Mesenchymal stem cell (in vitro differentiated cells and primary cell): ENCODE measurements at regions not wholly inside any gene's neighbourhood (a gene's known extent, or its start where the extent isn't known, plus 50 kb on each side); places are given as distances from the start of the nearest gene placed in this dataset.
A peak's percentile ranks its signal among the peaks of the same experiment; 100 is the strongest.

Experiments
- DNase-seq: peaks from one replicate; pipeline ENCODE4 v3.0.0-alpha.2; 2013
- H2AFZ ChIP-seq: one replicate; pipeline ENCODE4 v1.6.1; 2013; ENCODE audit warnings: low read depth, mild to moderate bottlenecking, control low read depth, inconsistent platforms, low read length, moderate library complexity
- H2AK5ac ChIP-seq: 2 replicates; pipeline ENCODE4 v1.6.1; 2013; ENCODE audit warnings: low read length, moderate library complexity, mild to moderate bottlenecking, inconsistent platforms; ENCODE audit not compliant: severe bottlenecking
- H2BK120ac ChIP-seq: one replicate; pipeline ENCODE4 v1.6.1; 2013; ENCODE audit warnings: low read depth, mild to moderate bottlenecking, inconsistent platforms, low read length, moderate library complexity
- H2BK12ac ChIP-seq, 2 experiments: one replicate each; pipeline ENCODE4 v1.6.1; 2013; ENCODE audit warnings: inconsistent platforms in 2 of 2, low read length in 2 of 2, mild to moderate bottlenecking in 2 of 2, moderate library complexity in 2 of 2, control low read depth in 1 of 2
- H2BK15ac ChIP-seq: one replicate; pipeline ENCODE4 v1.6.1; 2013; ENCODE audit warnings: mild to moderate bottlenecking, low read depth, inconsistent platforms; ENCODE audit not compliant: poor library complexity, severe bottlenecking
- H2BK5ac ChIP-seq: 2 replicates; pipeline ENCODE4 v1.6.1; 2013; ENCODE audit warnings: low read depth, mild to moderate bottlenecking, low read length, control low read depth, inconsistent platforms; ENCODE audit not compliant: poor library complexity, severe bottlenecking
- H3K14ac ChIP-seq, 2 experiments: one replicate each; pipeline ENCODE4 v1.6.1; 2013; ENCODE audit warnings: inconsistent platforms in 2 of 2, low read length in 2 of 2, control low read depth in 1 of 2, mild to moderate bottlenecking in 1 of 2, moderate library complexity in 1 of 2
- H3K18ac ChIP-seq, 2 experiments: one replicate each; pipeline ENCODE4 v1.6.1; 2013; ENCODE audit warnings: inconsistent platforms in 2 of 2, low read length in 2 of 2, control low read depth in 1 of 2, low read depth in 1 of 2, mild to moderate bottlenecking in 1 of 2
- H3K23ac ChIP-seq, 2 experiments: one replicate each; pipeline ENCODE4 v1.6.1; 2013; ENCODE audit warnings: inconsistent platforms in 2 of 2, low read length in 2 of 2, mild to moderate bottlenecking in 2 of 2, moderate library complexity in 2 of 2, control low read depth in 1 of 2
- H3K27ac ChIP-seq: 2 replicates; pipeline ENCODE4 v1.5.1; 2013; ENCODE audit warnings: mild to moderate bottlenecking, moderate library complexity, low read length, control low read depth, inconsistent platforms; ENCODE audit not compliant: poor library complexity, severe bottlenecking
- H3K27me3 ChIP-seq, 2 experiments: 2 replicates each; pipeline versions ENCODE4 v1.6.1 to v1.7.0; 2013; ENCODE audit warnings: low read length in 2 of 2, mild to moderate bottlenecking in 2 of 2, moderate library complexity in 2 of 2, control low read depth in 1 of 2, inconsistent platforms in 1 of 2; ENCODE audit not compliant: control insufficient read depth in 1 of 2, insufficient read depth in 1 of 2
- H3K36me3 ChIP-seq, 2 experiments: 2 replicates each; pipeline versions ENCODE4 v1.6.1 to v1.7.0; 2013; ENCODE audit warnings: low read length in 2 of 2, control low read depth in 1 of 2, inconsistent platforms in 1 of 2, low read depth in 1 of 2, mild to moderate bottlenecking in 1 of 2; ENCODE audit not compliant: insufficient read depth in 2 of 2, control insufficient read depth in 1 of 2
- H3K4ac ChIP-seq, 2 experiments: one replicate each; pipeline ENCODE4 v1.6.1; 2013; ENCODE audit warnings: inconsistent platforms in 2 of 2, low read length in 2 of 2, mild to moderate bottlenecking in 2 of 2, moderate library complexity in 2 of 2, control low read depth in 1 of 2, low read depth in 1 of 2
- H3K4me1 ChIP-seq: 2 replicates; pipeline ENCODE4 v1.6.1; 2013; ENCODE audit warnings: low read depth, low read length, control low read depth; ENCODE audit not compliant: control insufficient read depth, insufficient read depth
- H3K4me2 ChIP-seq: 2 replicates; pipeline ENCODE4 v1.6.1; 2013; ENCODE audit warnings: low read length, mild to moderate bottlenecking, inconsistent platforms; ENCODE audit not compliant: poor library complexity, severe bottlenecking
- H3K4me3 ChIP-seq, 2 experiments: 2 replicates each; pipeline versions ENCODE4 v1.5.1 to v1.7.0; 2013; ENCODE audit warnings: low read length in 2 of 2, mild to moderate bottlenecking in 2 of 2, control low read depth in 1 of 2, low read depth in 1 of 2; ENCODE audit not compliant: insufficient read depth in 1 of 2
- H3K79me1 ChIP-seq: replicated peaks from 2 replicates; pipeline ENCODE4 v1.6.1; 2013; ENCODE audit warnings: mild to moderate bottlenecking, control low read depth, low read length, inconsistent platforms; ENCODE audit not compliant: poor library complexity, severe bottlenecking
- H3K9ac ChIP-seq: 2 replicates; pipeline ENCODE4 v1.7.0; 2013; ENCODE audit warnings: mild to moderate bottlenecking, low read length, moderate library complexity
- H3K9me3 ChIP-seq: 2 replicates; pipeline ENCODE4 v1.7.0; 2013; ENCODE audit warnings: mild to moderate bottlenecking, low read length; ENCODE audit not compliant: control insufficient read depth
- H4K8ac ChIP-seq: one replicate; pipeline ENCODE4 v1.6.1; 2013; ENCODE audit warnings: inconsistent platforms, mild to moderate bottlenecking, low read length, moderate library complexity
- H4K91ac ChIP-seq: one replicate; pipeline ENCODE4 v1.6.1; 2013; ENCODE audit warnings: mild to moderate bottlenecking, low read length, inconsistent platforms
- WGBS: methylation state at CpG from one replicate; pipeline ENCODE4 v1.1.7; 2013; ENCODE audit warnings: mixed read lengths; 5-methylcytosine and 5-hydroxymethylcytosine counted together

GRCh38 chr10:58970160-58970915 is 206.1 kb upstream of the PHYHIPL start:
- Histone ChIP-seq H3K4me3 (no peak overlapping the region), H3K27ac (no peak overlapping the region), H3K14ac (no peak overlapping the region), H3K4ac (no peak overlapping the region), H3K36me3 (no peaks in the 10 kb centered on the region), H3K27me3 (peaks cover 2 to 30% of the 10 kb centered on the region in 2 experiments), H2BK15ac (no peak overlapping the region), H3K9ac (no peak overlapping the region), H4K8ac (no peak overlapping the region), H2BK120ac (no peak overlapping the region), H2BK12ac (no peak overlapping the region), H2AK5ac (no peak overlapping the region), H3K4me1 (peaks cover 5% of the 10 kb centered on the region), H4K91ac (no peak overlapping the region), H2BK5ac (no peak overlapping the region), H3K18ac (peak overlapping the region in 1 of 2 experiments; percentile 3), H3K23ac (no peak overlapping the region), H3K9me3 (no peaks in the 10 kb centered on the region), H2AFZ (no peak overlapping the region), H3K79me1 (no peaks in the 10 kb centered on the region), H3K4me2 (no peak overlapping the region)
- no peak for DNase-seq
- WGBS, result 84% methylated on average over 2 of the region's 2 CpGs

DNA sequence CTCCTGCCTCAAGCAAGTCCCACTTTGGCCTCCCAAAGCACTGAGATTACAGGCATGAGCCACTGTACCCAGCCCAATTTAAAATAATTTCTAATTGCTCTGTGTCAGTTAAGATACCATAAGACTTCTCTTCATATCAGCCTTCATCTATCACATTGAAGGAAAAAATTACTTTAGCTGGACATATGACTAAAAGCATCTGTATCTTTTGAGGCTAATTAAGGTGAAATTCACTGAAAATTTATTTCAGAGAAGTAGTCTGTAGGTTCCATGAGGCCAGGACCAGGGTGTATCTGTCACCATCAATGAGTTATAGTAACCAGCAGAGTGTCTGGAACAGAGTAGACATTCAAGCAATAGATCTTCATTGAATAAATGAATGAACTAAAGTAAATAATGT is 205.2 kb upstream of the PHYHIPL start:
- H3K9me3 ChIP-seq, result no peaks in the 10 kb centered on the region
- no peak overlapping the region for H3K9ac ChIP-seq
- H2BK12ac ChIP-seq, result no peak overlapping the region
- H2BK5ac ChIP-seq, result no peak overlapping the region
- H4K91ac ChIP-seq, result no peak overlapping the region
- no peak overlapping the region for H2BK120ac ChIP-seq
- H3K36me3 ChIP-seq, result no peaks in the 10 kb centered on the region
- peaks cover 5% of the 10 kb centered on the region for H3K4me1 ChIP-seq
- no peak overlapping the region for H2AFZ ChIP-seq
- H2BK15ac ChIP-seq, result no peak overlapping the region
- H3K18ac ChIP-seq, result no peak overlapping the region
- no peak overlapping the region for H4K8ac ChIP-seq
- no peaks in the 10 kb centered on the region for H3K79me1 ChIP-seq
- no peak overlapping the region for H3K4me2 ChIP-seq
- H2AK5ac ChIP-seq, result no peak overlapping the region
- no peak overlapping the region for H3K4me3 ChIP-seq
- no peak for DNase-seq
- no peak overlapping the region for H3K27ac ChIP-seq
- H3K23ac ChIP-seq, result no peak overlapping the region
- no peak overlapping the region for H3K14ac ChIP-seq
- H3K27me3 ChIP-seq, result peaks cover 2 to 21% of the 10 kb centered on the region in 2 experiments
- no peak overlapping the region for H3K4ac ChIP-seq

GRCh38 chr10:58971796-58972491 is 204.5 kb upstream of the PHYHIPL start:
- H2BK5ac ChIP-seq, result no peak overlapping the region
- H3K4me2 ChIP-seq, result no peak overlapping the region
- H3K27ac ChIP-seq, result no peak overlapping the region
- H3K4me3 ChIP-seq, result no peak overlapping the region
- H4K91ac ChIP-seq, result no peak overlapping the region
- H2AFZ ChIP-seq, result no peak overlapping the region
- H2BK12ac ChIP-seq, result no peak overlapping the region
- H2AK5ac ChIP-seq, result no peak overlapping the region
- H3K27me3 ChIP-seq, result peaks cover 0 to 14% of the 10 kb centered on the region in 2 experiments
- H2BK120ac ChIP-seq, result no peak overlapping the region
- no peak overlapping the region for H3K14ac ChIP-seq
- H3K36me3 ChIP-seq, result no peaks in the 10 kb centered on the region
- H4K8ac ChIP-seq, result no peak overlapping the region
- no peaks in the 10 kb centered on the region for H3K79me1 ChIP-seq
- no peak for DNase-seq
- H3K4me1 ChIP-seq, result peaks cover 5% of the 10 kb centered on the region
- no peaks in the 10 kb centered on the region for H3K9me3 ChIP-seq
- no peak overlapping the region for H3K18ac ChIP-seq
- H3K9ac ChIP-seq, result no peak overlapping the region
- no peak overlapping the region for H3K23ac ChIP-seq
- 57% methylated on average over 2 of the region's 2 CpGs for WGBS
- no peak overlapping the region for H2BK15ac ChIP-seq
- H3K4ac ChIP-seq, result no peak overlapping the region

- H2BK15ac ChIP-seq, result no peak overlapping the region
- no peak overlapping the region for H3K4me3 ChIP-seq
- H4K8ac ChIP-seq, result no peak overlapping the region
- H3K18ac ChIP-seq, result no peak overlapping the region
- no peak overlapping the region for H3K4me2 ChIP-seq
- H3K23ac ChIP-seq, result no peak overlapping the region
- no peak overlapping the region for H2AFZ ChIP-seq
- no peaks in the 10 kb centered on the region for H3K36me3 ChIP-seq
- WGBS, result 100% methylated on average over 1 of the region's 2 CpGs
- no peak overlapping the region for H2BK12ac ChIP-seq
- no peaks in the 10 kb centered on the region for H3K9me3 ChIP-seq
- peaks cover 0 to 14% of the 10 kb centered on the region in 2 experiments for H3K27me3 ChIP-seq
- no peak overlapping the region for H4K91ac ChIP-seq
- no peak overlapping the region for H3K14ac ChIP-seq
- H2BK5ac ChIP-seq, result no peak overlapping the region
- no peak overlapping the region for H3K4ac ChIP-seq
- DNase-seq, result no peak
- H3K4me1 ChIP-seq, result peaks cover 2% of the 10 kb centered on the region
- H3K79me1 ChIP-seq, result no peaks in the 10 kb centered on the region
- no peak overlapping the region for H3K9ac ChIP-seq
- no peak overlapping the region for H3K27ac ChIP-seq
- no peak overlapping the region for H2AK5ac ChIP-seq
- H2BK120ac ChIP-seq, result no peak overlapping the region
Measured at GRCh38 chr10:58972576-58973234, 203.7 kb upstream of the PHYHIPL start.
